ENCODE measurements at regions not wholly inside any gene's neighbourhood (a gene's known extent, or its start where the extent isn't known, plus 50 kb on each side); places are given as distances from the start of the nearest gene placed in this dataset.

GRCh38 chr10:80709866-80710265 is 172.2 kb downstream of the SH2D4B start:
- TF ChIP-seq CTCF (conservative IDR thresholded peaks at IDR 0.05) (no peak), EZH2 (IDR thresholded peaks at IDR 0.05; ENCODE audit: low read depth) (no peak)
